GM21423 (cell line): ENCODE measurements at regions not wholly inside any gene's neighbourhood (a gene's known extent, or its start where the extent isn't known, plus 50 kb on each side); places are given as distances from the start of the nearest gene placed in this dataset.
"Not testable (repeated sequence)": the region's sequence is repeated elsewhere in the genome, so short reads cannot be mapped to it uniquely, and the experiment has no call there.

ENCODE experiments used
- ATAC-seq: cut with Tn5 transposase; IDR thresholded peaks from one replicate; pipeline ENCODE4 v1.9.1; 2021; ENCODE audit warnings: mild to moderate bottlenecking, moderate library complexity; ENCODE audit not compliant: unreplicated experiment

DNA sequence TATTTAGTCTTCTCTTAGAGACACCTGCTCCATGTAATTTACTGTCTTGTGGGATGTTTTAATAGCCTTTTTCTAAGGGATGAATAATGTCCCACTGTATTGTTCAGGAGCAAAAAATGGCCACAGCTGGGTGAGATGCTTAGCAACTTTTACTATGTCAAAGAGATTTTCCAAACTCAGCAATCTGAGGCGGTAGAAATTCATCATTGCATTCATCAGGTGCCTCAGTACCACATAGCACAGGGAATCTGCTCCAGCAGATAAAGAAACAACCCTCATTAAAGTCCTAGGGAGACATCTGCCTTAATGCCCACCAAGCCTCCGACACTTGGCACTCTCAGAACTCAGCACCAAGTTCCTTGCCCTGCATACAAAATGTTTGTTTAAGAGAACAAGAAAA, 266.9 kb downstream of the SIPA1L2 start:
- no peak for ATAC-seq

DNA sequence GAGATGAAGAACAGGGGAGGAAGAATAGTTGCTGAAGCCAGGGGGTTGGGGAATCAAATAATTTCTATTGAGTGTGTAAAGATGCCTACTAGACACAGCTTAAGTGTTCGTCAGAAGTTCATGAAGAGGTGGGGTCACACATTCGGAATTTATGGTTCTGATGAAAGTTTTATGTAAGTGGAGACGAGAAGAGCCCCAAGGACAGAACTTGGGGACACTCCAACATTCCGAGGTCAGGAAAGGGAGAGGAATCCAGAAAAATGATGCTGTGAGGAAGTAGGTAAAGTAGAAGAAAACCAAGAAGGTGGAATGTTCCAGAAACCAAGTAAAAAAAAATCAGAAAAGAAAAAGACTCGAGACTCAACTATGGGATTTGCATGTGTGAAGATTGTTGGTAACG, 272.5 kb downstream of the SIPA1L2 start:
- no peak for ATAC-seq

DNA sequence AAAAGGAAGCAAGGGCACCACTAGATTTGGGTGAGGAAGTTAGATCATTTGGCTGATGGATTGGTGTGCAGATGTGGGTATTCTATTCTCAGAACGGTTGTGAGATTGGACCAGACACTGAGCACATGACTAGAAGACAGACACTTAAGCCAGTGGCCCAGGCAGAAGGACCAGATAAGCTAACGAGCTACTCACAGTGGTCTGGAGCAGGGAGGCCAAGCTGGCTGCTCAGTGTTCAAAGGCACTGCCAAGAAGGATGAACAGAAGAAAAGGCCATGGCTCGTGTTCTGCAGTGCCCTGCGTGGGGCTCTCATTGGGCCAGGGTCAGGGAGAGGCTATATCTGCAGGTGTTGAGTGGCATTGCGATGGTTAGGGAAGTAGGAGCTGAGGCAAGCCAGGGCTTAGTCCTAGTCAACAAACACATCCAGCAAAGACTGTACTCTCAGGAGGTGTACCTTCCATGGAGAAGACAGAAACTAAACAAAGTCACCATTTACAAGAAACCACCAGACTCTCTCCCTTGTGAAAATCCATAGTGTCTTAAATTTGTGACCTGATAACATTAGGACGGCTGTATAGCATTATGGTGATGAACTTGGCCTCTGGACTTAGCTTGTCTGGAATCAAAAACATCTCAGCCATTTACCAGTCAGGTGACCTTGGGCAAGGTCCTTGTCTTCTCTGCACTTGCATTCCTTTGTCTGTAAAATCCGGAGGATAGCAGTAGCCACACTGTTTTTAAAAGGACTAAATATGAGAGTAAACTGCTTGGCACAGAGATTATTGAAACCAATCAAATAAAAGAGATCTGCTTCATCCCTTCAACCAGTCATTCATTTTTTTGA, 274.5 kb downstream of the SIPA1L2 start:
- no peak for ATAC-seq

DNA sequence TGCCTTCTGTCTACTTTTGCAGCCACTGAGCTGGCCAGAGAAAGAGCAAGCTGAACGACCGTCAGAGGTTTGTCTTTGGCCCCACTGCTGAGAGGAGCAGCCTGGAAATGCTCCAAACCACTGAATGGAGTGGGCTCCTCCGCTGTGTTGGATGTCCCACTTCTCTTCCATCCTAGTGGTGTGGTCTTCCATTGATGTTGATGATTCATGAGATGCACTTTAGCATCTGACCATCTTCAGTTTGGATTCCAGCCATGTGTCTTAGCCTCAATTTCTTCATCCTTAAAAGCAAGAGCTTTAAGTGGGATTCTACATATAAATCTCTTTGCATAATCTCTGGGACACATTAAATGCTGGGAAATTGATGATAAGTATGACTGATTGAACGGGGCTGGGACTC, 276.9 kb downstream of the SIPA1L2 start:
- no peak for ATAC-seq

DNA sequence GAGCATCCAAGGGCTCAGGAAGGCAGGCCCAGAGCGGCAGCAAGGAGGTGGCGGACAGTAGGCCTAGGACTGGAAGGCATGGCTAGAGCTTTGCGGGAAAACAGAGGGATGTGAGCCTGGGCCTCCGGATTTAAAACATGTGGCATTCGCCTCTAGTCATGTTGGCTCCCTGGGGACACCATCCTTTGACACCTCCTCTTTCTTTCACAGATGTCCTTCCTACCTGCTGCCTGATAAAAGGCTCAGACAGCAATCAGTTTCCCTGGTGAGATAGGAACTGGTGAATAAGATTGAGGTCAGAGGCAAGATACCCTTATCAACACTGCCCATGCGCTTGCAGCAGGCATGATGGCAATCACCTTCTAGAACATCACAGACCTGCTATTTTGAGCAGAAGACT, 277.6 kb downstream of the SIPA1L2 start:
- no peak for ATAC-seq

DNA sequence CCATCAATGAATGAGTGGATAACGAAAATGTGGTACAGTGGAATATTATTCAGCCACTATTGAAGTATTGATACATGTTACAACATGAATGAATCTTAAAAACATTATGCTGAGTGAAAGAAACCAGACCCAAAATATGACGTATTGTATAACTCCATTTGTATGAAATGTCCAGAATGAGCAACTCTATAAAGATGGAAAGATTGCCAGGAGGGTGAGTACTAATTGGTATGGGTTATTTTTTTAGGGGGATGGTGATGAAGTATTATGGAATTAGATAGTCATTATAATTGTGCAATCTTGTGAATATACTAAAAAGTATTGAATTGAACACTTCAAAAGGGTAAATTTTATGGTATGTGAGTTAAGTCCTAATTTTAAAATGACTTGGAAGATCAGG, 278.6 kb downstream of the SIPA1L2 start:
- ATAC-seq, result no peak

DNA sequence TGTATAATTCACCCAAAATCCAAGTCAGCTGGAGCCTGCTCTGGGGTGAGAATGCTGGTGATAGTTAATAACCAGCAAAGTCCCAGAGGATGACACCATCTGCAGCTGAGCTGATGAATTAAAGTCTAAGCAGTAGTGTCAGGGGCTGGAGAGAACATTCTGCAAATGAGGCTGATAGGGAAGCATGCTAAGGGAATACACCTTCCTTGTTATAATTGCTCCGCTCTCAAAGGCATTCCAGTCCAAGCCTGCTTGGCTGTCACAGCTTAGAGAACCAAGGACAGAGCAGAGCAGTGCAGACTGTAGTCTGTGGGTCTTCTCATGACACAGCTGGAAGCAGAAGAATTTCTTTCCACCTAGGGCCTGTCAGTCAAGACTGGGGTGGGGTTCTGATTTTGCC, 283.1 kb downstream of the SIPA1L2 start:
- ATAC-seq, result no peak

DNA sequence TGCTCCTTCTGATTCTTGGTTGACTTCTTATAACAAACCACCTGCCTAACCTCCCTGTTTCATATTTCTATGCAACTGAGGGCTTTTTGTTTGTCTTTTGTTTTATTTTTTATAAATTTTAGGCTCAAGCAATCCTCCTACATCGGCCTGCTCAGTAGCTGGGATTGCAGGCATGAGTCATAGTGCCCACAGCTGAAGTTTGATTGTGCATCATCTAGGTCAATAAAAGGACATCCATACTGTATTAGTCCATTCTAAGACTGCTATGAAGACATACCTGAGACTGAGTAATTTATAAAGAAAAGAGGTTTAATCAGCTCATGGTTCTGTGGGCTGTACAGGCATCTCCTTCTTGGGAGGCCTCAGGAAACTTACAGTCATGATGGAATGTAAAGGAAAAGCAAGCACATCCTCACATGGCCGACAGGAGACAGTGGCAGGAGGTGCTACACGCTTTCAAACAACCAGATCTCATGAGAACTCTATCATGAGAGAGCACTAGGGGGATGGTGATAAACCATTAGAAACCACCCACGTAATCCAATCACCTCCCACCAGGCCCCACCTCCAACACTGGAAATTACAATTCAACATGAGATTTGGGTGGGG, 285.0 kb downstream of the SIPA1L2 start:
- ATAC-seq, result no peak

DNA sequence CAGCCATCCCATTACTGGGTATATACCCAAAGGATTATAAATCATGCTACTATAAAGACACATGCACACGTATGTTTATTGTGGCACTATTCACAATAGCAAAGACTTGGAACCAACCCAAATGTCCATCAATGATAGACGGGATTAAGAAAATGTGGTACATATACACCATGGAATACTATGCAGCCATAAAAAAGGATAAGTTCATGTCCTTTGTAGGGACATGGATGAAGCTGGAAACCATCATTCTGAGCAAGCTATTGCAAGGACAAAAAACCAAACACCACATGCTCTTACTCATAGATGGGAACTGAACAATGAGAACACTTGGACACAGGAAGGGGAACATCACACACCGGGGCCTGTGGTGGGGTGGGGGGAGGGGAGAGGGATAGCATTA, 285.7 kb downstream of the SIPA1L2 start:
- not testable (repeated sequence) for ATAC-seq

DNA sequence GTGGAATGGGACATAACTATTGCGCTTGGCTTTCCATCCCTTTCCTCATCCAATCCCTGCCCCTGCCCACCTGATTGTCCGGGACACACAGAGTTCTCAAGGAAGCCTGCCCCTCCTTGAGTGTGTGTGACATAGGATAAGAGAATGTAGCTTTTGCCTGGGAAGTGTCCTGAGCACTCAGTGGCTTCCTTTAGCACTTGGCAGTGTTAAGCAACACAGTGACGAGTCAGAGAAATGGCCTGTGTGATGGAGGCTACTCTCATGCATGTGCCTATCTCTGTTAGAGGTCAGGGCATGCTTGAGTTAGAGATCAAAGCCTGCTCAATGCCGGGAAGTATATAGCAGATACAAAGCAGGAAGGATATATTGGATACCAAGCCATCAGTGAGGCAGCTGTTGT, 289.5 kb downstream of the SIPA1L2 start:
- ATAC-seq, result no peak

DNA sequence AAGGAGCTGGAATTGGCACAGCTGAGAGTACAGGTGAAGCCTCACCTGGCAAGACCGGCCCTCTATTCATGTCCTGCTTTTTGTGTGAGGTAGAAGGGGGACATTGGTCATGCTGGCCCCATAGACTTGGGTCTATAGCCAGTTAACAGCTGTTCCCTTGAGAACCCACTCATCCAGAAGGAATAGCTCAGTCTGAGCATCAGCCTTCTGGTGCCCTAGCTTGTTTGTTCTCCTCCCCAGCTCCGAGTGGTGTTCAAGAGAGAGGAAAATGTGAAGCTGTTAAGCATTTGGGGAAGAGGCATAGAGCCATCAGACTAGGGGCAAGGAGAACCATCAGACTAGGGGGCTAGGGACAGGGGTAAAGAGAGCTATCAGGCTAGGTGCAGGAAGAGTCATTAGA, 290.9 kb downstream of the SIPA1L2 start:
- no peak for ATAC-seq

DNA sequence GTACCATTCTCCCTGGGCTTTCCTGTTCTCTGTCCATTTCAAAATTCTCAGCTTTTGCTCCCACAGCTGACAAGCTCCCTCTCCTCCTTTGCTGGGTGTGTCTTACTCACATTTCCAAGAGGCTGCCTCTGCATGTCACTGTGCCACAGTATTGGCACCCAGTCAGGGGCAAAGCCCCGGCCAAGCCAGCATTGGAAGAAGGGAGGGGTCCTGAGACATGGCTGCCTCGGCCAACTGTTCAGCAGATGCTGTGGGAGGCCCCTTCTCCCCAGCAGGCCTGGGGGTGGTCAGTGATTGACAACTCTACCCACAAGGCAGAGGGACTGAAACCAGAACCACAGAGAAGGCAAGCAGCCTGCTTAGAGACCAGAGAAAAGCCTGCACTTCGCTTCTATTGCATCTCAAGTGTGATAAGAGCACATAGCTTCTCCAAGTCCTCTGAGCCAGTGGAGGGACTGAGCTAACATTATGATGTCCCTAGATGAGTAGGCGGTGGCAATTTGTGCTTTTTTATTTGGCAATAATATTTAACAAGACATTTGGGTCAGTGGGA, 294.1 kb downstream of the SIPA1L2 start:
- no peak for ATAC-seq

DNA sequence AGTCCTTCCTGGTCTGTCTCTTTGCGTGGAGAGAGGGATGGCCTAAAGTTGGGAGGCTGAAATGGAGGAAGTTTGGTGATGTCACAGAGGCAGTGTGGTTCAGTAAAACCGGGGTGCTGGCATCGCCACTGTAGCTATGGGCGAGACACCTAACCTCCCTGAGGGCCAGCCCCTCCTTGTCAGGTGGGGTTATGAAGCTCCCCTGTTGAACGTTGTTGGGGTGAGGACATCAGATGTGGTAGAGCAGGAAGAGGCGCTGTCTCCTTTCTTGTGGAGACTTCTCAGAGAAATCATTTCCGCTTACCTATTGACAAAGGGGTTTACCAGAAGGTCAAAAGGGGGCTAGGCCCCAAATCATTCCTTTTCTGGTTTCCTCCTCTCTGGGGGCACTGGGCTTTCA, 294.7 kb downstream of the SIPA1L2 start:
- ATAC-seq, result no peak

DNA sequence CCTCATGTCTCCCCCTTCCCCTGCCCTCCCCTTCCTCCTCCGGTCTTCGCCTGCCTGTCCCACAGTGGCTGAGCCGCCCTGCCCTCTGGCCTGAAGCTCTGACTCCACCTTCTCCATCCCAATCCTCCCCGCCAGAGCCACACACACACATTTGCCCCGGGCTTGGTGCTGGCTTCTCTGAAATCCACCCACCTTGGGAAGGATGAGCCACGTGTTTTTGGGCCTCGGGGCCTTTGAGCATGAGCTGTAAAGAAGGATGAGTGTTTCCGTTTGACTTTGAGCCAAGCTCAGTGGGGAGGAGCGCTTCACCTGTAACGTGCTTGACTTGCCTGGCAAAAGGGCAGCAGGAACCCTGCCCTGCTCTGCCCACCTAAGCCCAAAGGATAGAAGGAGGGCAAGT, 295.1 kb downstream of the SIPA1L2 start:
- ATAC-seq, result no peak

DNA sequence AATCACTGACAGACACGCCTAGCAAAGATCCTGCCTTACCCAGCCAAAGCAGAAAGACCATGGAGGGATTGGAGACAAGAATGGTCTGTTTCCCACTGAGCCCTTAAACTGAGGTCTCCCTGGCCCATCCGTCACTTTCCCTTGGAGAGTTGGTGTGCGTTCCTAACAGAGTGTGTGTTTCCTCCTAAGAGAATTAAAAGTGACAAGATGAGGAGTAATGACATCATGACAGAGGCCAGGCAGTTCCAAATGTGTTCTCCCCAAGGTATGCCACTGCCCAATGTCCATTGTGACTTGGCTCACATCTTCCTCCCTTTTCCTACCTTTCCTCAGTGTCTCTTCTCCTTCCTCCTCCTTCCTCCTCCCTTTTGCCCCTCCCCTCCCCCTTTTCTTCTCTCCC, 295.7 kb downstream of the SIPA1L2 start:
- ATAC-seq, result no peak

DNA sequence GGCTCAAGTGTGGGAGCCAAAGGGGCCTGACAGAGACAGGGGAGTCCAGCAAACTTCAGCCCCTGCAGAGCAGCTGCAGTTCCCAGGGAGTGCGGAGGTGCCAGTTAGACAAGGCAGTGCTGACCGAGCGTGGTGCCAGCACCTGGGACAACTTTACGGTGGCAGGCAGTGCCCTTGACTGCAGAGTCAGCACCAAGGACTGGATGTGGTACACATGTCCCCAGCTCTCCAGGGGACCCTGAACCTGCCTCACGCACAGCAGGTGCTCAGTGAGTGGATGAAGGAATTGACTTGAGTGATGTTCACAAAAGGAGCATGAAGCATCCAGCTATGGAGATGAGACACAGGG, 296.5 kb downstream of the SIPA1L2 start:
- ATAC-seq, result no peak

DNA sequence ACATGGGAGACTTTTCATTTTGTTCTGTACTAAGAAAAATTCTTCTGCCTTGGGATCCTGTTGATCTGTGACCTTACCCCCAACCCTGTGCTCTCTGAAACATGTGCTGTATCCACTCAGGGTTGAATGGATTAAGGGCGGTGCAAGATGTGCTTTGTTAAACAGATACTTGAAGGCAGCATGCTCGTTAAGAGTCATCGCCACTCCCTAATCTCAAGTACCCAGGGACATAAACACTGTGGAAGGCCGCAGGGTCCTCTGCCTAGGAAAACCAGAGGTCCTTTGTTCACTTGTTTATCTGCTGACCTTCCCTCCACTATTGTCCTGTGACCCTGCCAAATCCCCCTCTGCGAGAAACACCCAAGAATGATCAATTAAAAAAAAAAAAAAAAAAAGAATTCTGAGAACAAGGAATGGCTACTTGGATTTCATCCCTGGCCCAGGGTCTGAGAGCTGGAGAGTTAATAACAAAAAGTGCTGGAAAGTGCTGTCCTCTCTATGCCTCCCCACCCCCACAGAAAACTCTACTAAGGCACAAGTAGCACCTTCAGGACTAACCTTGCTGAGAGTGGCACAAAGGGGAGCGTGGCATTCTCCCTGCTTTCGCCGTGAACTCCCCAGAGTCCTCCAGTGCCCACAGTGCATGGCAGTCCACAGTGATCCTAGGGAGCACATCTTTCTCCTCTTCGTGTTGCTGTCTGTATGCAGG, 297.1 kb downstream of the SIPA1L2 start:
- not testable (repeated sequence) for ATAC-seq

DNA sequence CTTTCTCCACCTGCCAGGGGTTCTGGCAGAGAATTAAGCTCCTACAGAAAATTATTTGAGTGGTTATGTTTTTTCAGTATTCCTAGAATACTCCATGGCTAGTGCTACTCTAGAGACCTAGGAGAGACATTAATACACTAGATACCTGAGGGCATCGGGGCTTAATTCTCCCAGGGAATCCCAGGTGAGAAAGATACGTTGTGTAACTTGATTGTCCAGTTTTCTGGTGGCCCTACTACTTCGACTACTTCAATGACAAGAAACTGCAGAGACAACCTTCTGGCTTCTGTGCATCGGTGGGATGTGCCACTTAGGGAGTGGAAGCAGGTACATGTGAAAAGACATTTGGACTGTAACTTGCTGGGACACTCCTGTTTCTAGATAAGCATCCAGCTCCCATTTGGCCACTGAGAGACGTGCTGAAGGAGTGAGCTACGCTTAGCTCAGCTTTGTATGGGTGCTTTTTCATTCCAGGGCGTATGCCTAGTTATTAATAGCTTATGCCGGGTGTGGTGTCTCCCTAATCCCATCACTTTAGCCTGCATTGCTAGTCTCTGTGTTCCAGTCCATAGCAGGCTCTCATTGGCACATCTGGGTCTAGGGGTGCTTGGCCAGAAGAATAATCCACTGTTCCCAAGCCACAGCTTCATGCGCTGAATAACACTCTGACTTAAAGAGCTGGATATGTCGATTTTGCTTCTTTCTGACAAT, 300.7 kb downstream of the SIPA1L2 start:
- no peak for ATAC-seq

DNA sequence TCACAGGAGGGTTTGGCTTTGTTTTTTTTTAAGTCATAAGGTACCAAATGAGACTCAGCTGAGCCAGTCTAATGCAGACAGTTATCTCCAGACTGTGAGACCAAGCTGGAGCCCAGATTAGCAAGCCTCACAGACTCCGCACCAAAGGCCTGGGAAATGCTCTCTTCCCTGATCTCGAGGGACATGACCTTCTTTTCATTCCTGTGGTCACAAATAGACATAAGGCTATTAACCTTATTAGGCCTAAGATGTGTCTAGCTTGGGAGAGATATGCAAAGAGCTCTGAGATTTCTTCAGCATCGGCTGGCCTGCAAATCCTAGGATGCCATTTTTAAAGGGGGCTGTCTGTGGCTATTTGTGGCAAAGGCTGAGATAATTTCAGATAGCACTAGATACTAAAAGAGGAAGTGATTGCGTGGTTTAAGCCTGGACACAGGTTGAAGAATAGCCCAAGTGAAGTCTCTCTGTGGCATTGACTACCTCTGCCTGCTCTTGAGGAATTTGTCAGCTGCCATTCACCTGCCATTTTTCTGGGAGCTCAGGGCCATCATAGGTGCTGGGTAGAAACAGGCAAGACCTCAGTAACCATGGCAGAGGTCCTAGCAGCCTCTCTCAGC, 301.3 kb downstream of the SIPA1L2 start:
- no peak for ATAC-seq

DNA sequence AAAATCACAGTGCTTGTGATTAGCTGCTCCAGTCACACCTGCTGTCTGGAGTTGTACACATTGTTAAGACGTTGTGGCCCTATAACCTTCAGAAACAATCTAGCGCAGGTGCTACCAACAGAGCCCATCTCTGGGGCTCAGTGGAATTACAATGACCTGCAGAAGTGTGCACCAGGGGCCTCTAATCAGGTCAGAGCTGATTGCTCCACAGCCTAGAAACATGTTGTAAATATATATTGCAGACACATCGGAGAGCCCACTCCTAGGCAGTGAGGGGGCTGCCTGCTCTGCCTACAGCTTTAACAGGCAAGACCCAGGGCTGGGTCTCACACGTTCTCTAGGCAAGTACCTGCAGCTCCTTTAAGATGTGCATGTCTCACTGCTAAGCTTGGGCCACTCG, 302.0 kb downstream of the SIPA1L2 start:
- no peak for ATAC-seq

DNA sequence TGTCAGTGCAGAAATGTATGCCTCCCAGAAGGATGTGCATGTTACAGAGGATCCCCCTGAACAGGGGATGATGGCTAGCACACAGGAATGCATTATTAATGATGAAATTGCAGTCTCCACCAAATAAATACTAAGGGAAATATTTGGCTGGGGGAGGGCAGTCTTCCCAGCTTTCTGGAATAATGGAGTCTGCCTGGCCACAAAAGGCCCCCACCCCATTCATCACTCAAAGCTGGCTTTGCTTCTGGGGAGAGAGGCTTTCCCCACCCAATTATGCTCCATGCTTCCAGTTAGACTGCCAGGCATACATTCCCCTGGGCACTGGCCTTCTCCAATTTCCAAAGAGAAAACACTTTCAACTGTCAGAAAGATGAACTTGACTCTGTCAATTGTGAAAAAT, 302.7 kb downstream of the SIPA1L2 start:
- no peak for ATAC-seq
